ENCODE measurements at regions not wholly inside any gene's neighbourhood (a gene's known extent, or its start where the extent isn't known, plus 50 kb on each side); places are given as distances from the start of the nearest gene placed in this dataset.
"Not testable (repeated sequence)": the region's sequence is repeated elsewhere in the genome, so short reads cannot be mapped to it uniquely, and the experiment has no call there.

GRCh38 chr13:44646044-44646443 lies 69.9 kb upstream of the TSC22D1 start:
- H3K9me3 Mint-ChIP-seq, result no peaks in the 10 kb centered on the region
- H3K4me1 Mint-ChIP-seq, result peaks cover 5 to 17% of the 10 kb centered on the region in 2 donors
- no peak overlapping the region for H3K4me3 ChIP-seq (ENCODE audit: low read length)
- H3K27ac Mint-ChIP-seq, result no peak overlapping the region
- no peak overlapping the region for H3K27ac ChIP-seq (ENCODE audit: low read length)
- H3K9me3 ChIP-seq (ENCODE audit: control insufficient read depth, insufficient read depth, low read length), result no peaks in the 10 kb centered on the region
- H3K36me3 Mint-ChIP-seq, result no peaks in the 10 kb centered on the region
- H3K4me1 ChIP-seq (ENCODE audit: control insufficient read depth, insufficient read depth, low read length), result no peaks in the 10 kb centered on the region
- DNase-seq (no peak), ATAC-seq (no peak)
- 91% methylated on average over 4 of the region's 4 CpGs for WGBS (ENCODE audit: insufficient coverage)
- H3K36me3 ChIP-seq (ENCODE audit: control insufficient read depth, insufficient read depth, low read length), result no peaks in the 10 kb centered on the region
- H3K27me3 ChIP-seq (ENCODE audit: control insufficient read depth, insufficient read depth, low read length), result no peaks in the 10 kb centered on the region
- no peak overlapping the region for H3K4me3 Mint-ChIP-seq
- intact Hi-C loops (cut with micrococcal nuclease), result no loop called here
- TF ChIP-seq, protein P1, sequence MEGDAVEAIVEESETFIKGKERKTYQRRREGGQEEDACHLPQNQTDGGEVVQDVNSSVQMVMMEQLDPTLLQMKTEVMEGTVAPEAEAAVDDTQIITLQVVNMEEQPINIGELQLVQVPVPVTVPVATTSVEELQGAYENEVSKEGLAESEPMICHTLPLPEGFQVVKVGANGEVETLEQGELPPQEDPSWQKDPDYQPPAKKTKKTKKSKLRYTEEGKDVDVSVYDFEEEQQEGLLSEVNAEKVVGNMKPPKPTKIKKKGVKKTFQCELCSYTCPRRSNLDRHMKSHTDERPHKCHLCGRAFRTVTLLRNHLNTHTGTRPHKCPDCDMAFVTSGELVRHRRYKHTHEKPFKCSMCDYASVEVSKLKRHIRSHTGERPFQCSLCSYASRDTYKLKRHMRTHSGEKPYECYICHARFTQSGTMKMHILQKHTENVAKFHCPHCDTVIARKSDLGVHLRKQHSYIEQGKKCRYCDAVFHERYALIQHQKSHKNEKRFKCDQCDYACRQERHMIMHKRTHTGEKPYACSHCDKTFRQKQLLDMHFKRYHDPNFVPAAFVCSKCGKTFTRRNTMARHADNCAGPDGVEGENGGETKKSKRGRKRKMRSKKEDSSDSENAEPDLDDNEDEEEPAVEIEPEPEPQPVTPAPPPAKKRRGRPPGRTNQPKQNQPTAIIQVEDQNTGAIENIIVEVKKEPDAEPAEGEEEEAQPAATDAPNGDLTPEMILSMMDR (IDR thresholded peaks at IDR 0.05), result no peak
- peaks cover 0 to 5% of the 10 kb centered on the region in 2 donors for H3K27me3 Mint-ChIP-seq (ENCODE audit: low read depth in 2 of 2)

DNA sequence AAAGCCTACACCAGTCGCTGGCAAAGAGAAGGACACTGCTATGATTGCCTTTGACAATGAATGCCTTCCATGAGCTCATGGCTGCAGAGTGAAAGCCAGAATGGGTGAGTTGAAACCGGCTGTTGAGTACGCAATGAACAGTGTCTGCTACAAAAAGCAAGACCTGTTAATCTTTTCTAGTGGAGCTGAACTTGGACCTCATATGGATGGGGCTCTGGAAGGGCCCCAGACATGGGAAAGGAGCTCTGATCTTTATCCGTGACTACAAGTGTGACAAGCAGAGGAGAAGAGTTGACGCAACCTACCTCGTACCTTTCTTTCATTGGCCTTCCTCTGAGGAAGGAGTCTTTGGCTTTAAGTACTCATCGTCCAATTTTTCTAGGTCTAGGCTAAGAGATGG lies 67.1 kb upstream of the TSC22D1 start:
- Histone ChIP-seq H3K27me3 (ENCODE audit: control insufficient read depth, insufficient read depth, low read length) (no peaks in the 10 kb centered on the region), H3K4me1 (ENCODE audit: control insufficient read depth, insufficient read depth, low read length) (no peaks in the 10 kb centered on the region), H3K4me3 (ENCODE audit: low read length) (no peak overlapping the region), H3K27ac (ENCODE audit: low read length) (no peak overlapping the region), H3K36me3 (ENCODE audit: control insufficient read depth, insufficient read depth, low read length) (no peaks in the 10 kb centered on the region), H3K9me3 (ENCODE audit: control insufficient read depth, insufficient read depth, low read length) (no peaks in the 10 kb centered on the region)
- no peak overlapping the region for H3K4me3 Mint-ChIP-seq
- H3K36me3 Mint-ChIP-seq, result no peaks in the 10 kb centered on the region
- ATAC-seq (no peak), DNase-seq (no peak)
- TF ChIP-seq, protein P1 (IDR thresholded peaks at IDR 0.05), result no peak
- H3K27ac Mint-ChIP-seq, result no peak overlapping the region
- no peaks in the 10 kb centered on the region for H3K9me3 Mint-ChIP-seq
- intact Hi-C loops (cut with micrococcal nuclease), result no loop called here
- no peaks in the 10 kb centered on the region for H3K4me1 Mint-ChIP-seq
- WGBS (ENCODE audit: insufficient coverage), result 94% methylated on average over 7 of the region's 7 CpGs
- peaks cover 0 to 5% of the 10 kb centered on the region in 2 donors for H3K27me3 Mint-ChIP-seq (ENCODE audit: low read depth in 2 of 2)

- H3K36me3 ChIP-seq (ENCODE audit: control insufficient read depth, insufficient read depth, low read length), result no peaks in the 10 kb centered on the region
- no peaks in the 10 kb centered on the region for H3K9me3 ChIP-seq (ENCODE audit: control insufficient read depth, insufficient read depth, low read length)
- Mint-ChIP-seq H3K9me3 (no peaks in the 10 kb centered on the region), H3K36me3 (no peaks in the 10 kb centered on the region), H3K4me1 (no peaks in the 10 kb centered on the region), H3K4me3 (no peak overlapping the region), H3K27me3 (ENCODE audit: low read depth in 2 of 2) (peaks cover 4 to 6% of the 10 kb centered on the region in 2 donors), H3K27ac (no peak overlapping the region)
- no peak for DNase-seq
- intact Hi-C loops (cut with micrococcal nuclease), result no loop called here
- H3K4me1 ChIP-seq (ENCODE audit: control insufficient read depth, insufficient read depth, low read length), result no peaks in the 10 kb centered on the region
- TF ChIP-seq, protein P1 (IDR thresholded peaks at IDR 0.05), result no peak
- no peaks in the 10 kb centered on the region for H3K27me3 ChIP-seq (ENCODE audit: control insufficient read depth, insufficient read depth, low read length)
- no peak overlapping the region for H3K4me3 ChIP-seq (ENCODE audit: low read length)
- H3K27ac ChIP-seq (ENCODE audit: low read length), result no peak overlapping the region
- no peak for ATAC-seq
Measured at GRCh38 chr13:44637581-44637980, 61.5 kb upstream of the TSC22D1 start.

GRCh38 chr13:44629465-44630183 lies 53.5 kb upstream of the TSC22D1 start:
- WGBS (ENCODE audit: insufficient coverage), result 89% methylated on average over 2 of the region's 2 CpGs
- Histone ChIP-seq H3K27ac (ENCODE audit: low read length) (no peak overlapping the region), H3K27me3 (ENCODE audit: control insufficient read depth, insufficient read depth, low read length) (no peaks in the 10 kb centered on the region), H3K36me3 (ENCODE audit: control insufficient read depth, insufficient read depth, low read length) (no peaks in the 10 kb centered on the region), H3K9me3 (ENCODE audit: control insufficient read depth, insufficient read depth, low read length) (no peaks in the 10 kb centered on the region), H3K4me1 (ENCODE audit: control insufficient read depth, insufficient read depth, low read length) (no peaks in the 10 kb centered on the region), H3K4me3 (ENCODE audit: low read length) (no peak overlapping the region)
- ATAC-seq, result no peak
- H3K4me1 Mint-ChIP-seq, result no peaks in the 10 kb centered on the region
- H3K9me3 Mint-ChIP-seq, result no peaks in the 10 kb centered on the region
- H3K36me3 Mint-ChIP-seq, result no peaks in the 10 kb centered on the region
- no peak overlapping the region for H3K4me3 Mint-ChIP-seq
- TF ChIP-seq, protein P1 (IDR thresholded peaks at IDR 0.05), result no peak
- DNase-seq, result no peak
- H3K27me3 Mint-ChIP-seq (ENCODE audit: low read depth in 2 of 2), result peaks cover 11 to 18% of the 10 kb centered on the region in 2 donors
- intact Hi-C loops (cut with micrococcal nuclease), result no loop called here
- no peak overlapping the region for H3K27ac Mint-ChIP-seq

DNA sequence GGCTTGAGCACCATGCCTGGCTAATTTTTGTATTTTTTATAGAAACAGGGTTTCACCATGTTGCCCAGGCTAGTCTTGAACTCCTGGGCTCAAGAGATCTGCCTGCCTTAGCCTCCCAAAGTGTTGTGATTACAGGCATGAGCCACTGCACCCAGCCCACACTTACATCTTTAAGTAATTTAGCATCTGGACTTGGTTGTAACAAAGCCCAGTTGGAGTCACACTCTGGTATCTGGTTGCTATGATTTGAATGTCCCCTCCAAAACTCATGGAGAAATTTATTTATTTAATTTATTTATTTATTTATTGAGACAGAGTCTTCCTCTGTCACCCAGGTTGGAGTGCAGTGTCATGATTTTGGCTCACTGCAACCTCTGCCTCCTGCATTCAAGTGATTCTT lies 52.7 kb upstream of the TSC22D1 start:
- H3K36me3 Mint-ChIP-seq; DNase-seq; H3K4me1 Mint-ChIP-seq; H3K27ac ChIP-seq (ENCODE audit: low read length); H3K4me3 ChIP-seq (ENCODE audit: low read length); H3K27me3 ChIP-seq (ENCODE audit: control insufficient read depth, insufficient read depth, low read length); ATAC-seq; H3K9me3 Mint-ChIP-seq; H3K4me3 Mint-ChIP-seq; H3K27ac Mint-ChIP-seq; H3K9me3 ChIP-seq (ENCODE audit: control insufficient read depth, insufficient read depth, low read length); H3K4me1 ChIP-seq (ENCODE audit: control insufficient read depth, insufficient read depth, low read length); H3K36me3 ChIP-seq (ENCODE audit: control insufficient read depth, insufficient read depth, low read length); intact Hi-C loops (cut with micrococcal nuclease): not testable (repeated sequence)
- H3K27me3 Mint-ChIP-seq (ENCODE audit: low read depth in 2 of 2), result peaks cover 10 to 18% of the 10 kb centered on the region in 2 donors
